UCSD-AML1 (cell line): ENCODE measurements at regions not wholly inside any gene's neighbourhood (a gene's known extent, or its start where the extent isn't known, plus 50 kb on each side); places are given as distances from the start of the nearest gene placed in this dataset.

Experiments used
- DNase-seq: peaks from one replicate; lab custom pipeline; 2025; ENCODE audit not compliant: unreplicated experiment; lab: John Stamatoyannopoulos, UW

GRCh38 chr4:176971576-176972115 is 178.9 kb upstream of the VEGFC start:
- DNase-seq, result no peak

GRCh38 chr4:176979416-176979815 is 186.7 kb upstream of the VEGFC start:
- no peak for DNase-seq

- DNase-seq, result no peak
These were observed 188.4 kb upstream of the VEGFC start for GRCh38 chr4:176981074-176981473.

- DNase-seq, result no peak
These were observed 188.8 kb upstream of the VEGFC start for GRCh38 chr4:176981551-176981950.

- no peak for DNase-seq
These were observed 195.5 kb upstream of the VEGFC start for GRCh38 chr4:176988226-176988625.

- DNase-seq, result no peak
These were observed 196.5 kb upstream of the VEGFC start for GRCh38 chr4:176989186-176989585.

GRCh38 chr4:176999935-177000543 is 207.3 kb upstream of the VEGFC start:
- DNase-seq, result no peak

GRCh38 chr4:177001271-177002175 is 208.8 kb upstream of the VEGFC start:
- DNase-seq, result no peak

- DNase-seq, result no peak
These were observed 213.0 kb upstream of the VEGFC start for GRCh38 chr4:177005674-177006230.

- DNase-seq, result no peak
These were observed 213.6 kb upstream of the VEGFC start for GRCh38 chr4:177006331-177006730.

GRCh38 chr4:177008071-177008835 is 215.5 kb upstream of the VEGFC start:
- no peak for DNase-seq

- DNase-seq, result no peak
These were observed 216.2 kb upstream of the VEGFC start for GRCh38 chr4:177008836-177009501.

- DNase-seq, result no peak
These were observed 217.7 kb upstream of the VEGFC start for GRCh38 chr4:177010418-177010817.

- no peak for DNase-seq
These were observed 220.3 kb upstream of the VEGFC start for GRCh38 chr4:177012918-177013545.

- no peak for DNase-seq
These were observed 223.9 kb upstream of the VEGFC start for GRCh38 chr4:177016541-177017141.

- no peak for DNase-seq
These were observed 231.2 kb upstream of the VEGFC start for GRCh38 chr4:177023951-177024350.

- no peak for DNase-seq
These were observed 239.6 kb upstream of the VEGFC start for GRCh38 chr4:177032341-177032740.

- DNase-seq, result no peak
These were observed 240.4 kb upstream of the VEGFC start for GRCh38 chr4:177033135-177033534.

- no peak for DNase-seq
These were observed 240.9 kb upstream of the VEGFC start for GRCh38 chr4:177033632-177034031.

- DNase-seq, result no peak
These were observed 248.6 kb upstream of the VEGFC start for GRCh38 chr4:177041356-177041755.
